NT2/D1 (cell line): ENCODE measurements at regions not wholly inside any gene's neighbourhood (a gene's known extent, or its start where the extent isn't known, plus 50 kb on each side); places are given as distances from the start of the nearest gene placed in this dataset.

Experiments
- SUZ12 ChIP-seq: IDR thresholded peaks from 2 replicates; pipeline ENCODE4 v1.6.1; 2011; ENCODE audit not compliant: insufficient read length, insufficient read depth; ENCODE audit errors: extremely low read depth
- YY1 ChIP-seq: IDR thresholded peaks from 2 replicates; pipeline ENCODE4 v1.6.1; 2011; ENCODE audit not compliant: insufficient read length, insufficient read depth
- ZNF274 ChIP-seq: IDR thresholded peaks from 2 replicates; pipeline ENCODE4 v1.6.1; 2011; ENCODE audit warnings: mild to moderate bottlenecking, low read depth, low read length

- TF ChIP-seq SUZ12 (no peak), ZNF274 (no peak), YY1 (no peak)
Observed at GRCh38 chr6:8828376-8828775, 393.0 kb upstream of the SLC35B3 start.
